ENCODE measurements at regions not wholly inside any gene's neighbourhood (a gene's known extent, or its start where the extent isn't known, plus 50 kb on each side); places are given as distances from the start of the nearest gene placed in this dataset.
"Not testable (repeated sequence)": the region's sequence is repeated elsewhere in the genome, so short reads cannot be mapped to it uniquely, and the experiment has no call there.

DNA sequence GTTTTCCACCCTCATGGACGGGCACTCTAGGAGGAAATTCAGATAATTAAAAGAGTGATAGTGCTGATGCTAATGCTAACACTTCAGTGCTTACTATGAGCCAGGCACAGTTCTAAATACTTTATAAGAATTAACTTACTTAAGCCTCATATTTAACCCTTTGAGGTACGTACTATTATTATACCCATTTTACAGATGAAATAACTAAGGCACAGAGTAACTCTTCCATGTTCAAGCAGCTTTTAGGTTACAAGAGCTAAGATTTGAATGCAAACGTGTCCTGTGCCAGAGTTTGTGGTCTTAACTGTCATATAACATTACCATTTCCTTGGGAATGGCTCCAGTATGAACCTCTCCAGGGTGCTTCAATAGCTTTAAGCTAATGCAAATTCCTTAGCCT, 114.7 kb upstream of the PRR23C start:
- Histone ChIP-seq H3K27ac (ENCODE audit: low read depth, low read length) (no peak overlapping the region), H3K9me3 (ENCODE audit: control insufficient read depth in 5 of 5, low read length in 5 of 5) (no peaks in the 10 kb centered on the region), H3K36me3 (ENCODE audit: control insufficient read depth in 5 of 5, insufficient read depth in 5 of 5, low read length in 5 of 5) (no peaks in the 10 kb centered on the region), H3K9ac (ENCODE audit: low read length in 5 of 5) (no peak overlapping the region), H3K4me1 (ENCODE audit: control insufficient read depth in 5 of 5, insufficient read depth in 5 of 5, low read length in 5 of 5) (no peaks in the 10 kb centered on the region), H3K27me3 (ENCODE audit: control insufficient read depth in 5 of 5, insufficient read depth in 4 of 5, low read length in 5 of 5) (peaks cover 0 to 3% (median 0%) of the 10 kb centered on the region in 5 donors), H3K4me3 (ENCODE audit: low read depth in 1 of 5, low read length in 5 of 5) (no peak overlapping the region)

DNA sequence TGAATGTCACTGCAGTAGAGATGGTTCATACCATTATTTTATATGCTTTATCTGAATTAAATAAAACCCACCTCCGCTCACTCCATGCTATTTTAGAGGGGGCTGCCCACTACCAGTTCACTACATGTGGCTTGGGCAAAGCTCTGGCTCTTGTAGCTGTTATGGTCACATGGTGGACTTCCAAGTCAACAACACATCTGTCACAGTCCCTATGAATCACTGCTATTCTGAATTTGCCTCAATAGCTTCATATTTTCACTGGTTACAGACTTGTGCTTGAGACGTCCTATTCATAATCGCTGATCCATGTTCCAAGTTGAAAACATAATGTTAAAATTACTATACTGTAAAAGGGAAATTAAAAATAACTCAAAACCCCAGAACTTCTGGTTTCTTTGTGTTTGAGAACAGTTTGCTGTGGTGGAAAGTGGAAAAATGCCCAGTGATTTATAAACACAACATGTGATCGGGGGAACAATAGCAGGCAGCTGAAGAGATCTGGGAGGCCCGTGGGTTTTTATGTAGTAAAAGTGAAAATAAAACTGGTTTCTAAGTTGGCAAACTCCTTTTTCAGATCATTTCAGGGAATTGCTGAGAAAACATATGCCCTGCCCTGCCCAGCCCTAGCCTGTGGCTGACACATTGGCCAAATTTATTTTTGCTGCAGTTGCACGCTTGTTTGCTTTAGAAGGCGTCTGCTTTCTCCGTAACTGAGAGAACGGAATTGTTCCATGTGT, 128.8 kb upstream of the PRR23C start:
- H3K27ac ChIP-seq (ENCODE audit: low read depth, low read length) = peak overlapping the region; percentile 57

GRCh38 chr3:139180489-139180888, 135.8 kb upstream of the PRR23C start:
- Histone ChIP-seq H3K4me1 (ENCODE audit: control insufficient read depth in 5 of 5, insufficient read depth in 5 of 5, low read length in 5 of 5) (no peaks in the 10 kb centered on the region), H3K27ac (ENCODE audit: low read depth, low read length) (no peak overlapping the region), H3K9me3 (ENCODE audit: control insufficient read depth in 5 of 5, low read length in 5 of 5) (peaks cover 0 to 11% (median 8%) of the 10 kb centered on the region in 5 donors), H3K4me3 (ENCODE audit: low read depth in 1 of 5, low read length in 5 of 5) (no peak overlapping the region), H3K27me3 (ENCODE audit: control insufficient read depth in 5 of 5, insufficient read depth in 4 of 5, low read length in 5 of 5) (no peaks in the 10 kb centered on the region), H3K36me3 (ENCODE audit: control insufficient read depth in 5 of 5, insufficient read depth in 5 of 5, low read length in 5 of 5) (no peaks in the 10 kb centered on the region), H3K9ac (ENCODE audit: low read length in 5 of 5) (no peak overlapping the region)

More for the DNA sequence above, 128.8 kb upstream of the PRR23C start:
- H3K4me1 ChIP-seq (ENCODE audit: control insufficient read depth in 5 of 5, insufficient read depth in 5 of 5, low read length in 5 of 5) = peaks cover 0 to 8% (median 2%) of the 10 kb centered on the region in 5 donors
- no peaks in the 10 kb centered on the region for H3K36me3 ChIP-seq (ENCODE audit: control insufficient read depth in 5 of 5, insufficient read depth in 5 of 5, low read length in 5 of 5)
- H3K27me3 ChIP-seq (ENCODE audit: control insufficient read depth in 5 of 5, insufficient read depth in 4 of 5, low read length in 5 of 5) = no peaks in the 10 kb centered on the region
- H3K9ac ChIP-seq (ENCODE audit: low read length in 5 of 5) = peak overlapping the region; percentile 33 to 69 (median 60)
- H3K9me3 ChIP-seq (ENCODE audit: control insufficient read depth in 5 of 5, low read length in 5 of 5) = peaks cover 0 to 5% (median 3%) of the 10 kb centered on the region in 5 donors
- H3K4me3 ChIP-seq (ENCODE audit: low read depth in 1 of 5, low read length in 5 of 5) = peak overlapping the region; percentile 34 to 67 (median 58)

- Histone ChIP-seq H3K27ac (ENCODE audit: low read depth, low read length) (no peak overlapping the region), H3K9ac (ENCODE audit: low read length in 5 of 5) (no peak overlapping the region), H3K27me3 (ENCODE audit: control insufficient read depth in 5 of 5, insufficient read depth in 4 of 5, low read length in 5 of 5) (no peaks in the 10 kb centered on the region), H3K9me3 (ENCODE audit: control insufficient read depth in 5 of 5, low read length in 5 of 5) (peaks cover 0 to 11% (median 8%) of the 10 kb centered on the region in 5 donors), H3K4me3 (ENCODE audit: low read depth in 1 of 5, low read length in 5 of 5) (no peak overlapping the region), H3K36me3 (ENCODE audit: control insufficient read depth in 5 of 5, insufficient read depth in 5 of 5, low read length in 5 of 5) (no peaks in the 10 kb centered on the region), H3K4me1 (ENCODE audit: control insufficient read depth in 5 of 5, insufficient read depth in 5 of 5, low read length in 5 of 5) (peaks cover 0 to 6% (median 0%) of the 10 kb centered on the region in 5 donors)
These were observed 137.5 kb upstream of the PRR23C start for GRCh38 chr3:139182143-139182542.

DNA sequence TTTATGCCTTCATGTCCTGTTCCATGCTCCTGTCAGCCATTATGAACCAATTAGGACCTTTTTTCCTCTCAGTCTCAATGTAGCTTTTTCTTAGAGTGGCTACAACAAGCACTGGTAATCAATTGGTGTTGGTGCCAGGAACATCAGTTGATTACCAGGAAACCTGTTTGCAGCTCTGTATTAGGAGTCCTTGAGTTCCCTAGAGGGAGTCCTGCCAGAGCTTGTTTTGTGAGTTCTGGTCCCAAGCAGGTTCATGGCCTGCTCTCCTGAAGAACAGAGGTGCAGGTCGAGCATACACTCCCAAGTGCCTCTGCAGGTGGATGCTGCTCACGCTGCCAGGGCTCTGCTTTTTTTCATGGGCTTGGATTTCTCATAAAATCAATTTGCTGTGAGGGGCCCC, 137.9 kb upstream of the PRR23C start:
- Histone ChIP-seq H3K9me3 (ENCODE audit: control insufficient read depth in 5 of 5, low read length in 5 of 5) (peaks cover 0 to 11% (median 8%) of the 10 kb centered on the region in 5 donors), H3K9ac (ENCODE audit: low read length in 5 of 5) (no peak overlapping the region), H3K36me3 (ENCODE audit: control insufficient read depth in 5 of 5, insufficient read depth in 5 of 5, low read length in 5 of 5) (no peaks in the 10 kb centered on the region), H3K27me3 (ENCODE audit: control insufficient read depth in 5 of 5, insufficient read depth in 4 of 5, low read length in 5 of 5) (no peaks in the 10 kb centered on the region), H3K4me3 (ENCODE audit: low read depth in 1 of 5, low read length in 5 of 5) (no peak overlapping the region), H3K27ac (ENCODE audit: low read depth, low read length) (no peak overlapping the region), H3K4me1 (ENCODE audit: control insufficient read depth in 5 of 5, insufficient read depth in 5 of 5, low read length in 5 of 5) (peaks cover 0 to 9% (median 0%) of the 10 kb centered on the region in 5 donors)

GRCh38 chr3:139185527-139185926, 140.8 kb upstream of the PRR23C start:
- no peak overlapping the region for H3K9ac ChIP-seq (ENCODE audit: low read length in 5 of 5)
- H3K4me1 ChIP-seq (ENCODE audit: control insufficient read depth in 5 of 5, insufficient read depth in 5 of 5, low read length in 5 of 5) = peaks cover 0 to 9% (median 0%) of the 10 kb centered on the region in 5 donors
- H3K27ac ChIP-seq (ENCODE audit: low read depth, low read length) = no peak overlapping the region
- no peaks in the 10 kb centered on the region for H3K27me3 ChIP-seq (ENCODE audit: control insufficient read depth in 5 of 5, insufficient read depth in 4 of 5, low read length in 5 of 5)
- H3K9me3 ChIP-seq (ENCODE audit: control insufficient read depth in 5 of 5, low read length in 5 of 5) = peaks cover 0 to 8% (median 7%) of the 10 kb centered on the region in 5 donors
- H3K4me3 ChIP-seq (ENCODE audit: low read depth in 1 of 5, low read length in 5 of 5) = no peak overlapping the region
- no peaks in the 10 kb centered on the region for H3K36me3 ChIP-seq (ENCODE audit: control insufficient read depth in 5 of 5, insufficient read depth in 5 of 5, low read length in 5 of 5)

DNA sequence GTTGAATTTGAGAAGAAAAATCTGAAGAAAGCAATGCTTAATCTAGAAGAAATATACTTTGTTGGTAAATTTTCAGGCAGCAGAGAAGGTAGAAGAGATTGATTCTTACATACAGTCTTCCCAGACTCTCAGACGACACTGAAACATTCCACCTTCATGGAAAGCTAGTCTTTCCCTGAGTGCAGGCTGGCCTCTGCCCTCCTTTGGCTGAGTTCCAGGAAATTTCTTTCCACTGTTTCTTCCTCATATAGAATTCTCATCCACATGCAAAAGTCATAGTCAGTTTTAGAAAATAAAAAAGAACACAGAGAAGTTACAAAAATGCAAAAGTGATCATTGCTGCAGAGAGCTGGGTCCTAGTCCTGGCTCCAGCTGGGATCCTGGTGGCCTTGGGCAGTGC, 142.5 kb upstream of the PRR23C start:
- Histone ChIP-seq H3K9me3 (ENCODE audit: control insufficient read depth in 5 of 5, low read length in 5 of 5) (no peaks in the 10 kb centered on the region), H3K27me3 (ENCODE audit: control insufficient read depth in 5 of 5, insufficient read depth in 4 of 5, low read length in 5 of 5) (no peaks in the 10 kb centered on the region), H3K9ac (ENCODE audit: low read length in 5 of 5) (no peak overlapping the region), H3K4me3 (ENCODE audit: low read depth in 1 of 5, low read length in 5 of 5) (no peak overlapping the region), H3K27ac (ENCODE audit: low read depth, low read length) (no peak overlapping the region), H3K36me3 (ENCODE audit: control insufficient read depth in 5 of 5, insufficient read depth in 5 of 5, low read length in 5 of 5) (no peaks in the 10 kb centered on the region), H3K4me1 (ENCODE audit: control insufficient read depth in 5 of 5, insufficient read depth in 5 of 5, low read length in 5 of 5) (peaks cover 0 to 9% (median 0%) of the 10 kb centered on the region in 5 donors)

- no peaks in the 10 kb centered on the region for H3K36me3 ChIP-seq (ENCODE audit: control insufficient read depth in 5 of 5, insufficient read depth in 5 of 5, low read length in 5 of 5)
- no peaks in the 10 kb centered on the region for H3K9me3 ChIP-seq (ENCODE audit: control insufficient read depth in 5 of 5, low read length in 5 of 5)
- H3K4me1 ChIP-seq (ENCODE audit: control insufficient read depth in 5 of 5, insufficient read depth in 5 of 5, low read length in 5 of 5) = peaks cover 0 to 9% (median 0%) of the 10 kb centered on the region in 5 donors
- no peaks in the 10 kb centered on the region for H3K27me3 ChIP-seq (ENCODE audit: control insufficient read depth in 5 of 5, insufficient read depth in 4 of 5, low read length in 5 of 5)
- H3K4me3 ChIP-seq (ENCODE audit: low read depth in 1 of 5, low read length in 5 of 5) = no peak overlapping the region
- H3K27ac ChIP-seq (ENCODE audit: low read depth, low read length) = no peak overlapping the region
- H3K9ac ChIP-seq (ENCODE audit: low read length in 5 of 5) = no peak overlapping the region
These were observed 143.0 kb upstream of the PRR23C start for GRCh38 chr3:139187648-139188047.

GRCh38 chr3:139189943-139190342, 145.3 kb upstream of the PRR23C start:
- Histone ChIP-seq H3K27ac (ENCODE audit: low read depth, low read length) (no peak overlapping the region), H3K4me3 (ENCODE audit: low read depth in 1 of 5, low read length in 5 of 5) (no peak overlapping the region), H3K9ac (ENCODE audit: low read length in 5 of 5) (no peak overlapping the region), H3K27me3 (ENCODE audit: control insufficient read depth in 5 of 5, insufficient read depth in 4 of 5, low read length in 5 of 5) (no peaks in the 10 kb centered on the region), H3K9me3 (ENCODE audit: control insufficient read depth in 5 of 5, low read length in 5 of 5) (no peaks in the 10 kb centered on the region), H3K36me3 (ENCODE audit: control insufficient read depth in 5 of 5, insufficient read depth in 5 of 5, low read length in 5 of 5) (no peaks in the 10 kb centered on the region), H3K4me1 (ENCODE audit: control insufficient read depth in 5 of 5, insufficient read depth in 5 of 5, low read length in 5 of 5) (peaks cover 0 to 9% (median 0%) of the 10 kb centered on the region in 5 donors)

GRCh38 chr3:139194421-139194820, 149.4 kb upstream of the MRPS22 start:
- not testable (repeated sequence) for H3K4me1 ChIP-seq (ENCODE audit: control insufficient read depth in 5 of 5, insufficient read depth in 5 of 5, low read length in 5 of 5); H3K27me3 ChIP-seq (ENCODE audit: control insufficient read depth in 5 of 5, insufficient read depth in 4 of 5, low read length in 5 of 5); H3K9me3 ChIP-seq (ENCODE audit: control insufficient read depth in 5 of 5, low read length in 5 of 5); H3K27ac ChIP-seq (ENCODE audit: low read depth, low read length); H3K4me3 ChIP-seq (ENCODE audit: low read depth in 1 of 5, low read length in 5 of 5); H3K36me3 ChIP-seq (ENCODE audit: control insufficient read depth in 5 of 5, insufficient read depth in 5 of 5, low read length in 5 of 5); H3K9ac ChIP-seq (ENCODE audit: low read length in 5 of 5)
